GM12874 (cell line): ENCODE measurements at regions not wholly inside any gene's neighbourhood (a gene's known extent, or its start where the extent isn't known, plus 50 kb on each side); places are given as distances from the start of the nearest gene placed in this dataset.

Experiments
- CTCF ChIP-seq: IDR thresholded peaks from 2 replicates; pipeline ENCODE4 v1.5.1; 2011; ENCODE audit warnings: low read depth, mild to moderate bottlenecking, control low read depth, low read length, moderate library complexity; ENCODE audit not compliant: insufficient read depth

GRCh38 chr4:98780926-98781325 lies 122.5 kb upstream of the TSPAN5 start:
- no peak for TF ChIP-seq CTCF

- TF ChIP-seq CTCF = no peak
Measured at GRCh38 chr4:98779088-98779487, 120.7 kb upstream of the TSPAN5 start.

- TF ChIP-seq CTCF = no peak
Measured at GRCh38 chr4:98778206-98778605, 119.8 kb upstream of the TSPAN5 start.

GRCh38 chr4:98775672-98776071 lies 117.3 kb upstream of the TSPAN5 start:
- TF ChIP-seq CTCF = no peak

- no peak for TF ChIP-seq CTCF
Measured at GRCh38 chr4:98773638-98774037, 115.2 kb upstream of the TSPAN5 start.

GRCh38 chr4:98771959-98772632 lies 113.7 kb upstream of the TSPAN5 start:
- no peak for TF ChIP-seq CTCF

- TF ChIP-seq CTCF = no peak
Measured at GRCh38 chr4:98765771-98766170, 107.4 kb upstream of the TSPAN5 start.

GRCh38 chr4:98758182-98758581 lies 99.8 kb upstream of the TSPAN5 start:
- TF ChIP-seq CTCF = no peak
